ENCODE measurements at regions not wholly inside any gene's neighbourhood (a gene's known extent, or its start where the extent isn't known, plus 50 kb on each side); places are given as distances from the start of the nearest gene placed in this dataset.

DNA sequence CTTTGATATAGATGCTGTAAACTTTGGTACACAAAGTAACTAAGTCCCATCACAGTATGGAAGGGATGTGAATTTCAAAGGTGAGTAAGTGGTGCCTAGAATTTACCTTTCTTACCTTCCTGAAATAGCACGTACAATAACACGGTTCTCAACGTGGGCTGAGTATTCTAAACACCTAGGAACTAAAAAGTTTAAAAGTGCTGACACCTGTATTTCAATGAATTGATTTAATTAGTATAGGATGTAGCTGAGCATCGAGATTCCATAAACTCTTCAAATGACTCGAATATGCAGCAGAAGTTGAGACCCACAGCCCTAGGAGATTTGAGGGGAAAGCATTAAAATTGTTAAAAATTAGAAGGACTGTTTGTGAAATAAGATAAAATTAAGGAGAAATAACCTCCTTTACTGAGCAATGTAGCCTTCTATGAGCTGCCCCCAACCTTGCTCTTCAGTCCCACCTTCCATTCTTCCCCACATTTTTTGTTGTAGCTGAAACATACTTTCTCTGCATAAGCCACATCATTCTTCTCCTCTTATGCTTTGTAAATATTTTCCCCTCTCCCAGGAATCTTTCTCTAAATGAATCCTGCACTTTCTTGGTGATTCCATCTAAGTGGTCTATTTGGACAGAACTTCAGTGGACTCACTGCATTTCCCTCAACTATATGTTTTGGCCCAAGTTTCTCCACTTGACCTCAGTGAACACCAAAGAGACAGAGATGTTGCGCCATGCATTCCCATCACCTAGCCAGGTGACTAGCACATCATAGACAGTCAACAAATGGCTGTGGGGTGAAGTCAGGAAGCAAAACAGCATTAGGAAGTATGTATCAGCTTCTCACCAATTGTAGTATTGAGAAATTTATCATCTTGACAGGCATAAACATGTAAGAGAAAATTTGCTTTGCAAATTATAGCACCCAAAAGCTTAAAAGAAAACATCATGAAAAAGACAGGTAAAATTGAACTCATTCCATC, 156.5 kb upstream of the TAS2R1 start:
- TF ChIP-seq NR2F6 (IDR thresholded peaks at IDR 0.05) (no peak), NR2F6 (CRISPR knock-in tag; IDR thresholded peaks at IDR 0.05) (no peak), ZNF816 (CRISPR knock-in tag; IDR thresholded peaks at IDR 0.05; ENCODE audit: borderline replicate concordance) (no peak), TAF1 (CRISPR knock-in tag; IDR thresholded peaks at IDR 0.05) (no peak), ZNF775 (CRISPR knock-in tag; IDR thresholded peaks at IDR 0.05; ENCODE audit: borderline replicate concordance) (no peak)
